AG04450 (cell line): ENCODE measurements at regions not wholly inside any gene's neighbourhood (a gene's known extent, or its start where the extent isn't known, plus 50 kb on each side); places are given as distances from the start of the nearest gene placed in this dataset.

Source experiments
- CTCF ChIA-PET: fragments of 300-600, 350-600 bp; formaldehyde crosslinking; extraction: SDS; loops from one replicate; lab custom pipeline; 2022; ENCODE audit warnings: antibody characterized with exemption, inconsistent platforms; lab: Charles Lee
- POLR2A ChIA-PET: fragments of 350-600 bp; formaldehyde crosslinking; extraction: SDS; loops from one replicate; lab custom pipeline; 2021; ENCODE audit warnings: antibody characterized with exemption, inconsistent platforms; lab: Yijun Ruan, JAX
- DNase-seq: peaks from one replicate; pipeline ENCODE4 v3.0.0-alpha.2; 2011; ENCODE audit warnings: low read depth, low spot score
- H3K27ac ChIP-seq: one replicate; pipeline ENCODE4 v1.5.1; 2012; ENCODE audit warnings: low read depth, low read length, control low read depth
- H3K27me3 ChIP-seq: one replicate; pipeline ENCODE4 v1.6.0; 2012; ENCODE audit warnings: low read length; ENCODE audit not compliant: control insufficient read depth, insufficient read depth
- H3K4me3 ChIP-seq: 2 replicates; pipeline ENCODE4 v1.5.1; 2011; ENCODE audit warnings: mild to moderate bottlenecking, low read depth, low read length, control low read depth
- H3K9me3 ChIP-seq: 2 replicates; pipeline ENCODE4 v1.5.1; 2012; ENCODE audit warnings: low read length; ENCODE audit not compliant: control insufficient read depth, insufficient read depth
- CTCF ChIP-seq: IDR thresholded peaks from 2 replicates; pipeline ENCODE4 v1.5.1; 2011; ENCODE audit warnings: low read depth, low read length, control low read depth, inconsistent platforms

GRCh38 chr19:56894626-56895025, 54.1 kb upstream of the PEG3 start:
- no peak for DNase-seq
- no peak overlapping the region for H3K4me3 ChIP-seq
- peaks cover 55% of the 10 kb centered on the region for H3K9me3 ChIP-seq
- H3K27ac ChIP-seq = no peak overlapping the region
- POLR2A ChIA-PET = no interaction called here
- no peak for TF ChIP-seq CTCF
- H3K27me3 ChIP-seq = no peaks in the 10 kb centered on the region
- CTCF ChIA-PET = no interaction called here

GRCh38 chr19:56896095-56896494, 55.6 kb upstream of the PEG3 start:
- ChIA-PET POLR2A (no interaction called here), CTCF (no interaction called here)
- no peak for TF ChIP-seq CTCF
- Histone ChIP-seq H3K9me3 (peaks cover 59% of the 10 kb centered on the region), H3K4me3 (no peak overlapping the region), H3K27me3 (no peaks in the 10 kb centered on the region), H3K27ac (no peak overlapping the region)
- DNase-seq = no peak

- Histone ChIP-seq H3K4me3 (no peak overlapping the region), H3K9me3 (peaks cover 48% of the 10 kb centered on the region), H3K27ac (no peak overlapping the region), H3K27me3 (no peaks in the 10 kb centered on the region)
- ChIA-PET POLR2A (no interaction called here), CTCF (no interaction called here)
- no peak for TF ChIP-seq CTCF
- no peak for DNase-seq
These were observed 59.4 kb upstream of the PEG3 start for GRCh38 chr19:56899943-56900342.

- no peak overlapping the region for H3K4me3 ChIP-seq
- H3K27ac ChIP-seq = no peak overlapping the region
- no peak for TF ChIP-seq CTCF
- no peaks in the 10 kb centered on the region for H3K27me3 ChIP-seq
- no peak for DNase-seq
- CTCF ChIA-PET = no interaction called here
- peaks cover 48% of the 10 kb centered on the region for H3K9me3 ChIP-seq
- POLR2A ChIA-PET = no interaction called here
These were observed 60.1 kb upstream of the PEG3 start for GRCh38 chr19:56900573-56901097.

GRCh38 chr19:56905631-56906150, 65.2 kb upstream of the PEG3 start:
- Histone ChIP-seq H3K27ac (no peak overlapping the region), H3K9me3 (peaks cover 48% of the 10 kb centered on the region), H3K27me3 (no peaks in the 10 kb centered on the region), H3K4me3 (no peak overlapping the region)
- POLR2A ChIA-PET = no interaction called here
- no peak for TF ChIP-seq CTCF
- DNase-seq = no peak
- CTCF ChIA-PET = no interaction called here
